IMR-90 (cell line): ENCODE measurements at regions not wholly inside any gene's neighbourhood (a gene's known extent, or its start where the extent isn't known, plus 50 kb on each side); places are given as distances from the start of the nearest gene placed in this dataset.

Source experiments
- ATAC-seq: fragments of 200-7000 bp; cut with Tn5 transposase; 2 replicates; pipeline ENCODE4 v1.9.1; 2020; ENCODE audit warnings: low read depth, mild to moderate bottlenecking, moderate library complexity
- BruUV-seq: library from RNA; stranded (reverse); fragments of 400-500 nt; replicated peaks from 2 replicates; lab custom pipeline; 2021; lab: Mats Ljungman, UMichigan
- CTCF ChIA-PET: fragments of 300-600 bp; formaldehyde crosslinking; extraction: SDS; loops from one replicate; lab custom pipeline; 2021; ENCODE audit warnings: antibody characterized with exemption; lab: Yijun Ruan, JAX
- POLR2A ChIA-PET: fragments of 300-600 bp; sonication (Branson Sonifier 250); formaldehyde crosslinking; loops from one replicate; lab custom pipeline; 2022; ENCODE audit warnings: antibody characterized with exemption; ENCODE audit not compliant: unreplicated experiment; lab: Charles Lee
- DNase-seq: peaks from one replicate; pipeline ENCODE4 v3.0.0; 2013
- H2AFZ ChIP-seq: replicated peaks from 2 replicates; pipeline ENCODE3; 2013; ENCODE audit warnings: low read length, mild to moderate bottlenecking; ENCODE audit not compliant: poor library complexity
- H2AK5ac ChIP-seq: 2 replicates; pipeline ENCODE4 v1.6.1; 2013; ENCODE audit warnings: low read depth, low read length, inconsistent platforms
- H2AK9ac ChIP-seq: replicated peaks from 2 replicates; pipeline ENCODE3; 2013; ENCODE audit warnings: mild to moderate bottlenecking, low read depth, low read length, moderate library complexity; ENCODE audit not compliant: poor library complexity
- H2BK120ac ChIP-seq: 2 replicates; pipeline ENCODE4 v1.6.1; 2013; ENCODE audit warnings: low read depth, low read length, inconsistent platforms
- H2BK15ac ChIP-seq: 3 replicates; pipeline ENCODE4 v1.6.1; 2013; ENCODE audit warnings: low read depth, low read length, inconsistent platforms
- H2BK20ac ChIP-seq: 2 replicates; pipeline ENCODE4 v1.6.1; 2013; ENCODE audit warnings: low read depth, mild to moderate bottlenecking, inconsistent platforms, low read length, moderate library complexity
- H2BK5ac ChIP-seq: 2 replicates; pipeline ENCODE4 v1.6.1; 2013; ENCODE audit warnings: mild to moderate bottlenecking, low read depth, low read length, inconsistent platforms; ENCODE audit not compliant: poor library complexity, severe bottlenecking
- H3K14ac ChIP-seq: replicated peaks from 2 replicates; pipeline ENCODE4 v1.6.1; 2013; ENCODE audit warnings: low read depth, low read length, inconsistent platforms
- H3K18ac ChIP-seq: 2 replicates; pipeline ENCODE4 v1.6.1; 2013; ENCODE audit warnings: low read depth, low read length, control low read depth
- H3K23ac ChIP-seq: 2 replicates; pipeline ENCODE4 v1.6.1; 2013; ENCODE audit warnings: low read depth, low read length, inconsistent platforms
- H3K27ac ChIP-seq: 2 replicates; pipeline ENCODE4 v1.5.1; 2013; ENCODE audit warnings: mild to moderate bottlenecking, control low read depth, low read length; ENCODE audit not compliant: insufficient read depth
- H3K27me3 ChIP-seq: 2 replicates; pipeline ENCODE4 v1.6.1; 2013; ENCODE audit warnings: low read length; ENCODE audit not compliant: control insufficient read depth, insufficient read depth
- H3K36me3 ChIP-seq: 2 replicates; pipeline ENCODE4 v1.6.1; 2013; ENCODE audit warnings: low read length, mixed read lengths; ENCODE audit not compliant: control insufficient read depth, insufficient read depth
- H3K4ac ChIP-seq: 2 replicates; pipeline ENCODE4 v1.6.1; 2013; ENCODE audit warnings: low read depth, low read length, inconsistent platforms
- H3K4me1 ChIP-seq: 2 replicates; pipeline ENCODE4 v1.6.1; 2013; ENCODE audit warnings: low read length, mixed read lengths; ENCODE audit not compliant: control insufficient read depth, insufficient read depth
- H3K4me2 ChIP-seq: 2 replicates; pipeline ENCODE4 v1.6.1; 2013; ENCODE audit warnings: low read depth, mild to moderate bottlenecking, control low read depth, low read length, moderate library complexity
- H3K4me3 ChIP-seq: 2 replicates; pipeline ENCODE4 v1.5.1; 2013; ENCODE audit warnings: low read depth, mild to moderate bottlenecking, control low read depth, low read length, moderate library complexity; ENCODE audit not compliant: insufficient read depth
- H3K56ac ChIP-seq: 2 replicates; pipeline ENCODE4 v1.6.1; 2013; ENCODE audit warnings: low read length, inconsistent platforms; ENCODE audit not compliant: insufficient read depth; ENCODE audit errors: extremely low read depth
- H3K79me1 ChIP-seq, 2 experiments: 2 replicates each; pipeline ENCODE4 v1.6.1; 2013; ENCODE audit warnings: low read length in 2 of 2, inconsistent platforms in 1 of 2, low read depth in 1 of 2
- H3K9ac ChIP-seq: 2 replicates; pipeline ENCODE4 v1.6.1; 2013; ENCODE audit warnings: low read depth, low read length, control low read depth
- H3K9me1 ChIP-seq: 2 replicates; pipeline ENCODE4 v1.6.1; 2013; ENCODE audit warnings: low read length, inconsistent platforms; ENCODE audit not compliant: insufficient read depth
- H3K9me3 ChIP-seq: 2 replicates; pipeline ENCODE4 v1.6.1; 2013; ENCODE audit warnings: low read length; ENCODE audit not compliant: control insufficient read depth, insufficient read depth
- H4K20me1 ChIP-seq: 2 replicates; pipeline ENCODE4 v1.6.1; 2013; ENCODE audit warnings: low read length, inconsistent platforms; ENCODE audit not compliant: insufficient read depth
- H4K5ac ChIP-seq: 2 replicates; pipeline ENCODE4 v1.6.1; 2013; ENCODE audit warnings: mild to moderate bottlenecking, low read depth, low read length, control low read depth
- H4K8ac ChIP-seq, 2 experiments: 2 replicates each; pipeline ENCODE4 v1.6.1; 2013; ENCODE audit warnings: low read depth in 2 of 2, low read length in 2 of 2, control low read depth in 1 of 2, inconsistent platforms in 1 of 2
- H4K91ac ChIP-seq: 2 replicates; pipeline ENCODE4 v1.6.1; 2013; ENCODE audit warnings: low read depth, low read length, inconsistent platforms; ENCODE audit not compliant: insufficient read depth
- CEBPB ChIP-seq: IDR thresholded peaks from 2 replicates; pipeline ENCODE4 v1.6.1; 2012; ENCODE audit warnings: low read depth, low read length, improper control_type of control experiment
- WGBS, 2 experiments: methylation state at CpG; one replicate each; pipeline versions ENCODE4 v1.1.5 to v1.1.7; 2013; ENCODE audit warnings: missing lambda C conversion rate in 2 of 2; ENCODE audit not compliant: insufficient read length in 1 of 2; ENCODE audit errors: extremely low coverage in 2 of 2; 5-methylcytosine and 5-hydroxymethylcytosine counted together
- dilution Hi-C: fragments of 300-500 bp; cut with HindIII; formaldehyde crosslinking; loops from one replicate; pipeline ENCODE4 v1.14.3; 2018; ENCODE audit warnings: low sequenced_read_pairs; ENCODE audit not compliant: unreplicated experiment
- in situ Hi-C: fragments of 300-500 bp; cut with MboI; formaldehyde crosslinking; loops from 3 replicates; pipeline ENCODE4 v1.14.3; 2019; ENCODE audit warnings: low sequenced_read_pairs, inconsistent platforms, mixed read lengths
- intact Hi-C: fragments of 100-400 bp; cut with micrococcal nuclease; formaldehyde crosslinking; loops from 2 replicates; pipeline ENCODE4 v1.10.0; 2022

GRCh38 chr21:27171707-27172106 is 204.8 kb upstream of the ADAMTS5 start:
- H2AK9ac ChIP-seq, result no peak overlapping the region
- H3K18ac ChIP-seq, result no peak overlapping the region
- no peaks in the 10 kb centered on the region for H3K9me1 ChIP-seq
- no peak for TF ChIP-seq CEBPB
- H3K27ac ChIP-seq, result no peak overlapping the region
- H2BK20ac ChIP-seq, result no peak overlapping the region
- BruUV-seq, result no TSS peak
- H2BK120ac ChIP-seq, result no peak overlapping the region
- H3K36me3 ChIP-seq, result no peaks in the 10 kb centered on the region
- H3K79me1 ChIP-seq, result no peaks in the 10 kb centered on the region
- ATAC-seq, result peak; percentile 63; the same call in 1 of the 2 replicates
- H4K8ac ChIP-seq, result no peak overlapping the region
- no peak overlapping the region for H3K4me3 ChIP-seq
- no peak overlapping the region for H3K4ac ChIP-seq
- in situ Hi-C loops, result no loop called here
- no peak overlapping the region for H3K14ac ChIP-seq
- no peaks in the 10 kb centered on the region for H3K4me1 ChIP-seq
- no CpG with 5 or more reads among the region's 1 CpG for WGBS, 2 experiments
- dilution Hi-C loops, result no loop called here
- H3K56ac ChIP-seq, result no peak overlapping the region
- no peak overlapping the region for H4K91ac ChIP-seq
- no peak overlapping the region for H3K9ac ChIP-seq
- H3K27me3 ChIP-seq, result no peaks in the 10 kb centered on the region
- no peaks in the 10 kb centered on the region for H3K9me3 ChIP-seq
- no peak overlapping the region for H2AK5ac ChIP-seq
- H2BK5ac ChIP-seq, result no peak overlapping the region
- no peak overlapping the region for H3K23ac ChIP-seq
- H2AFZ ChIP-seq, result no peak overlapping the region
- H4K20me1 ChIP-seq, result no peaks in the 10 kb centered on the region
- no peak overlapping the region for H3K4me2 ChIP-seq
- intact Hi-C loops, result loop anchor here (10.0 kb wide), 1 partner anchor 53 kb away; no protein-coding TSS in a partner anchor
- H4K5ac ChIP-seq, result no peak overlapping the region
- ChIA-PET POLR2A (interaction anchor here (0.6 kb wide), 1 partner anchor 213 kb away, joined by 4 read pairs; no protein-coding TSS in a partner anchor), CTCF (interaction anchor here (0.5 to 0.7 kb wide), 2 partner anchors 12 to 92 kb away, joined by 3 to 4 read pairs; no protein-coding TSS in a partner anchor)
- no peak overlapping the region for H2BK15ac ChIP-seq
- DNase-seq, result peak; percentile 43
